Left colon (tissue), 2 donors: ENCODE measurements at regions not wholly inside any gene's neighbourhood (a gene's known extent, or its start where the extent isn't known, plus 50 kb on each side); places are given as distances from the start of the nearest gene placed in this dataset.

Source experiments
- ATAC-seq: fragments of 200-7000 bp; cut with Tn5 transposase; one replicate; pipeline ENCODE4 v1.9.1; 2020; ENCODE audit warnings: mild to moderate bottlenecking, moderate library complexity
- DNase-seq, 2 donors: peaks; one replicate each; pipeline ENCODE4 v3.0.0-alpha.2; 2020
- intact Hi-C, 2 donors: fragments of 100-400 bp; cut with DNase I in 1 of 2; cut with micrococcal nuclease in 1 of 2; formaldehyde crosslinking; loops; one replicate each; pipeline versions ENCODE4 v1.11.2 to v1.14.0; 2022; cut with DNase I, micrococcal nuclease
- donor health status: DM: no; HTN: no; CAD: no.
- donor health status: DM: yes; HTN: yes; CAD: no.

DNA sequence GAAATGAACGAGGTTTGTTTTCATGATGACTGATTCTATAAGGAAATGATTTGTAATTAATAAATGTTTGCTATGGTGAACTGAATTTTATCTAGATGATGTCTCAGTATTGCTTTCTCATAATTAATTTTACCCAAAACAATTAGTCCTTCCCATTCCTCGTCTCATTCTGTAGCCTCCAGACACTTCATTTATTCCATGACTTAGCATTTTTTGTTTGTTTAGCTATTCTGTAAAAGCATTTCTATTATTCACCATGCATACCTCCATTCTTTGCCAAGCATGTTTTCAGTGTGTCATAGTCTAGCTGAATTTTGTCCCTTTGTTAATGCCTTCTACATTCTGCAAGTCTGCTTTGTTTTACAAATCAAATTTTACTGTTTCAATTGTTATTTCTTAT is 137.4 kb upstream of the RPL10L start:
- intact Hi-C loops = no loop called here
- ATAC-seq (no peak), DNase-seq (no peak)

- DNase-seq (no peak), ATAC-seq (no peak)
- intact Hi-C loops = no loop called here
These were observed 130.7 kb upstream of the RPL10L start for GRCh38 chr14:46782281-46782680.

GRCh38 chr14:46769292-46769691 is 117.7 kb upstream of the RPL10L start:
- ATAC-seq = no peak
- intact Hi-C loops = no loop called here
- no peak for DNase-seq

DNA sequence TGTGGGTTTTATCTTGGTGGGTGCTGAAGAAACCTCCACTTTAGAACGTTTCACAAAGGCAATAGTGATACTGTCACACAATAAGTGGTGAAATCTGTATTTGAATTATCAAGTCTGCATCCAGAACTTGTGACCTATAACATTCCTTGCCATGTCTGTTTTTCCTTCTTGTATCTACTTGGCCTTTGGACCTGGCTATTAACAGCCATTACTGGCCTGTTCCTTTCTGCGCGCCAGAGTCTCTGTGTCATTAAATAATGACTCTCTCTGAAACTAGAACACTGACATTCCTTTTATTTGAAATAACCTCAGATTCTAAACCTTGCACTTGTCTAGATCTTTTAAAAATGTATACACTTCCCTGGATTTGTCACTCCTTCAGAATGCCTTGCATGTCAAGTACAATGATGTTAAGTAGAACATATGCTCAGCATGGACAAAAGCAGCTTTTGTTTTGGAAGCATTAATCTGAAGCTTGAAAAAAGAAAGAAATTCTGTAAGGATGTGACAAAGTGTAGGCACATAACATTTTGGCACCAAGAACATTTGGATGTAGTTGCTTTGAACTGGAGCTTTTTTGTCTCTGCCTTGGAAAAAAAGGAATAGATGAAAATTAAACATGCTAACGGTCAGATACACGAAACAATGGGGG is 95.5 kb upstream of the RPL10L start:
- DNase-seq (no peak), ATAC-seq (no peak)
- intact Hi-C loops = no loop called here

- peak; percentile 96 for ATAC-seq
- peak; percentile 39 for DNase-seq
- intact Hi-C loops = no loop called here
These were observed 82.7 kb upstream of the RPL10L start for GRCh38 chr14:46734286-46734685.

- DNase-seq (no peak), ATAC-seq (peak; percentile 24)
- intact Hi-C loops = no loop called here
These were observed 65.6 kb upstream of the RPL10L start for GRCh38 chr14:46717211-46717610.
